ENCODE measurements at regions not wholly inside any gene's neighbourhood (a gene's known extent, or its start where the extent isn't known, plus 50 kb on each side); places are given as distances from the start of the nearest gene placed in this dataset.

- FAIRE-seq (no peak), DNase-seq (ENCODE audit: low read depth) (peak; percentile 53)
- Histone ChIP-seq H3K4me3 (ENCODE audit: low read depth, low read length) (no peak overlapping the region), H3K36me3 (ENCODE audit: control insufficient read depth, insufficient read depth, low read length) (no peaks in the 10 kb centered on the region), H3K27me3 (ENCODE audit: control insufficient read depth, insufficient read depth, low read length) (peaks cover 1% of the 10 kb centered on the region)
- no peak for TF ChIP-seq CTCF (IDR thresholded peaks at IDR 0.05; ENCODE audit: insufficient read depth, low read length, severe bottlenecking)
Observed at GRCh38 chr9:91062281-91062680, 260.7 kb downstream of the SYK start.

- Histone ChIP-seq H3K4me3 (ENCODE audit: low read depth, low read length) (no peak overlapping the region), H3K36me3 (ENCODE audit: control insufficient read depth, insufficient read depth, low read length) (no peaks in the 10 kb centered on the region), H3K27me3 (ENCODE audit: control insufficient read depth, insufficient read depth, low read length) (peaks cover 1% of the 10 kb centered on the region)
- no peak for FAIRE-seq
- no peak for TF ChIP-seq CTCF (IDR thresholded peaks at IDR 0.05; ENCODE audit: insufficient read depth, low read length, severe bottlenecking)
- no peak for DNase-seq (ENCODE audit: low read depth)
Observed at GRCh38 chr9:91063471-91063870, 261.9 kb downstream of the SYK start.

GRCh38 chr9:91065231-91066041 is 263.8 kb downstream of the SYK start:
- Histone ChIP-seq H3K36me3 (ENCODE audit: control insufficient read depth, insufficient read depth, low read length) (no peaks in the 10 kb centered on the region), H3K4me3 (ENCODE audit: low read depth, low read length) (no peak overlapping the region), H3K27me3 (ENCODE audit: control insufficient read depth, insufficient read depth, low read length) (peaks cover 1% of the 10 kb centered on the region)
- no peak for TF ChIP-seq CTCF (IDR thresholded peaks at IDR 0.05; ENCODE audit: insufficient read depth, low read length, severe bottlenecking)
- FAIRE-seq (no peak), DNase-seq (ENCODE audit: low read depth) (no peak)

- peaks cover 1% of the 10 kb centered on the region for H3K27me3 ChIP-seq (ENCODE audit: control insufficient read depth, insufficient read depth, low read length)
Observed at GRCh38 chr9:91066042-91066415, 264.4 kb downstream of the SYK start.

GRCh38 chr9:91066856-91067255 is 265.2 kb downstream of the SYK start:
- H3K36me3 ChIP-seq (ENCODE audit: control insufficient read depth, insufficient read depth, low read length): no peaks in the 10 kb centered on the region
- H3K27me3 ChIP-seq (ENCODE audit: control insufficient read depth, insufficient read depth, low read length): peaks cover 1% of the 10 kb centered on the region
- DNase-seq (ENCODE audit: low read depth): no peak
- H3K4me3 ChIP-seq (ENCODE audit: low read depth, low read length): no peak overlapping the region
- no peak for FAIRE-seq
- no peak for TF ChIP-seq CTCF (IDR thresholded peaks at IDR 0.05; ENCODE audit: insufficient read depth, low read length, severe bottlenecking)

More at GRCh38 chr9:91066042-91066415, 264.4 kb downstream of the SYK start:
- no peak for FAIRE-seq
- H3K36me3 ChIP-seq (ENCODE audit: control insufficient read depth, insufficient read depth, low read length): no peaks in the 10 kb centered on the region
- TF ChIP-seq CTCF (IDR thresholded peaks at IDR 0.05; ENCODE audit: insufficient read depth, low read length, severe bottlenecking): no peak
- H3K4me3 ChIP-seq (ENCODE audit: low read depth, low read length): no peak overlapping the region
- no peak for DNase-seq (ENCODE audit: low read depth)

All from bronchial epithelial cell (primary cell).